ENCODE measurements at regions not wholly inside any gene's neighbourhood (a gene's known extent, or its start where the extent isn't known, plus 50 kb on each side); places are given as distances from the start of the nearest gene placed in this dataset.
"Not testable (repeated sequence)": the region's sequence is repeated elsewhere in the genome, so short reads cannot be mapped to it uniquely, and the experiment has no call there.

GRCh38 chr2:83180862-83181530 lies 1278.1 kb downstream of the SUCLG1 start:
- not testable (repeated sequence) for DNase-seq (ENCODE audit: low read depth in 2 of 2)

GRCh38 chr2:83176539-83176938 lies 1282.5 kb downstream of the SUCLG1 start:
- no peak for DNase-seq (ENCODE audit: low read depth in 2 of 2)

GRCh38 chr2:83172841-83173240 lies 1286.2 kb downstream of the SUCLG1 start:
- DNase-seq (ENCODE audit: low read depth in 2 of 2) = no peak

- peak in 1 of 2 donors; percentile 40 for DNase-seq (ENCODE audit: low read depth in 2 of 2)
Measured at GRCh38 chr2:83168377-83168776, 1290.7 kb downstream of the SUCLG1 start.

GRCh38 chr2:83162421-83162820 lies 1296.7 kb downstream of the SUCLG1 start:
- no peak for DNase-seq (ENCODE audit: low read depth in 2 of 2)

GRCh38 chr2:83160571-83160970 lies 1298.5 kb downstream of the SUCLG1 start:
- no peak for DNase-seq (ENCODE audit: low read depth in 2 of 2)

GRCh38 chr2:83155826-83156225 lies 1303.3 kb downstream of the SUCLG1 start:
- no peak for DNase-seq (ENCODE audit: low read depth in 2 of 2)

- no peak for DNase-seq (ENCODE audit: low read depth in 2 of 2)
Measured at GRCh38 chr2:83143946-83144345, 1315.1 kb downstream of the SUCLG1 start.

GRCh38 chr2:83142934-83143333 lies 1316.1 kb downstream of the SUCLG1 start:
- no peak for DNase-seq (ENCODE audit: low read depth in 2 of 2)

GRCh38 chr2:83115606-83116005 lies 1343.5 kb downstream of the SUCLG1 start:
- peak in 1 of 2 donors; percentile 8 for DNase-seq (ENCODE audit: low read depth in 2 of 2)

GRCh38 chr2:83115155-83115554 lies 1343.9 kb downstream of the SUCLG1 start:
- no peak for DNase-seq (ENCODE audit: low read depth in 2 of 2)

- no peak for DNase-seq (ENCODE audit: low read depth in 2 of 2)
Measured at GRCh38 chr2:83113953-83114352, 1345.1 kb downstream of the SUCLG1 start.

GRCh38 chr2:83112858-83113257 lies 1346.2 kb downstream of the SUCLG1 start:
- DNase-seq (ENCODE audit: low read depth in 2 of 2) = no peak

GRCh38 chr2:83109284-83109683 lies 1349.8 kb downstream of the SUCLG1 start:
- no peak for DNase-seq (ENCODE audit: low read depth in 2 of 2)

- DNase-seq (ENCODE audit: low read depth in 2 of 2) = no peak
Measured at GRCh38 chr2:83106853-83107252, 1352.2 kb downstream of the SUCLG1 start.

- no peak for DNase-seq (ENCODE audit: low read depth in 2 of 2)
Measured at GRCh38 chr2:83104202-83104601, 1354.9 kb downstream of the SUCLG1 start.

- DNase-seq (ENCODE audit: low read depth in 2 of 2) = peak; percentile 63 to 89
Measured at GRCh38 chr2:83103613-83104012, 1355.5 kb downstream of the SUCLG1 start.

- DNase-seq (ENCODE audit: low read depth in 2 of 2) = not testable (repeated sequence)
Measured at GRCh38 chr2:83089051-83089450, 1370.0 kb downstream of the SUCLG1 start.

GRCh38 chr2:83085869-83086268 lies 1373.2 kb downstream of the SUCLG1 start:
- no peak for DNase-seq (ENCODE audit: low read depth in 2 of 2)

GRCh38 chr2:83081826-83082690 lies 1377.0 kb downstream of the SUCLG1 start:
- DNase-seq (ENCODE audit: low read depth in 2 of 2) = peak; percentile 98 to 100

- DNase-seq (ENCODE audit: low read depth in 2 of 2) = no peak
Measured at GRCh38 chr2:83079007-83079406, 1380.1 kb downstream of the SUCLG1 start.

- DNase-seq (ENCODE audit: low read depth in 2 of 2) = no peak
Measured at GRCh38 chr2:83072767-83073166, 1386.3 kb downstream of the SUCLG1 start.

GRCh38 chr2:83071914-83072313 lies 1387.2 kb downstream of the SUCLG1 start:
- DNase-seq (ENCODE audit: low read depth in 2 of 2) = no peak
